ENCODE measurements at regions not wholly inside any gene's neighbourhood (a gene's known extent, or its start where the extent isn't known, plus 50 kb on each side); places are given as distances from the start of the nearest gene placed in this dataset.

DNA sequence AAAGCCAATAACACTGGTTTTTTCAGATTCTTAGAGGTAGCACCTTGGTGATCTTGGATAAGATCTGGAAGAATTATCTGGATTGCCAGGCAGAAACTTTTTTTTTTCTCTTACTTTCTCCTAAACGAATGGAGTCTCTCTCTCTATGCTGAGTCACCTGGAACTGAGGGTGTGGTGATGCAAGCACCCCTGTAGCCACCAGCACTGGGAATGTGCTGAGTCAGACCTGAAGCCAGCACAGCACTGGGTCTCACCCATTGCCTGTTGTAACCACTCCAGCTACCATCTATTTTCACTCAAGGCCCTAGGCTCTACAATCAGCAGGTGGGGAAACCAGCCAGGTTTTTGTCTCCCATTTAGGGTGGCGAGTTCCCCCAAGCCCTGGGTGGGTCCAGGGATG, 923.8 kb downstream of the RAPGEF2 start:
- ATAC-seq (ENCODE audit: low FRiP score in 2 of 2) (no peak), DNase-seq (no peak)
- 57 to 67% methylated on average over 2 of the region's 2 CpGs for WGBS, 2 donors
- no peak overlapping the region for H3K4me3 ChIP-seq
- no peak overlapping the region for H3K27ac ChIP-seq
- TF ChIP-seq POLR2A (IDR thresholded peaks at IDR 0.05) (no peak), POLR2AphosphoS5 (IDR thresholded peaks at IDR 0.05) (no peak), EP300 (IDR thresholded peaks at IDR 0.05) (no peak)
- TF ChIP-seq, protein P1, sequence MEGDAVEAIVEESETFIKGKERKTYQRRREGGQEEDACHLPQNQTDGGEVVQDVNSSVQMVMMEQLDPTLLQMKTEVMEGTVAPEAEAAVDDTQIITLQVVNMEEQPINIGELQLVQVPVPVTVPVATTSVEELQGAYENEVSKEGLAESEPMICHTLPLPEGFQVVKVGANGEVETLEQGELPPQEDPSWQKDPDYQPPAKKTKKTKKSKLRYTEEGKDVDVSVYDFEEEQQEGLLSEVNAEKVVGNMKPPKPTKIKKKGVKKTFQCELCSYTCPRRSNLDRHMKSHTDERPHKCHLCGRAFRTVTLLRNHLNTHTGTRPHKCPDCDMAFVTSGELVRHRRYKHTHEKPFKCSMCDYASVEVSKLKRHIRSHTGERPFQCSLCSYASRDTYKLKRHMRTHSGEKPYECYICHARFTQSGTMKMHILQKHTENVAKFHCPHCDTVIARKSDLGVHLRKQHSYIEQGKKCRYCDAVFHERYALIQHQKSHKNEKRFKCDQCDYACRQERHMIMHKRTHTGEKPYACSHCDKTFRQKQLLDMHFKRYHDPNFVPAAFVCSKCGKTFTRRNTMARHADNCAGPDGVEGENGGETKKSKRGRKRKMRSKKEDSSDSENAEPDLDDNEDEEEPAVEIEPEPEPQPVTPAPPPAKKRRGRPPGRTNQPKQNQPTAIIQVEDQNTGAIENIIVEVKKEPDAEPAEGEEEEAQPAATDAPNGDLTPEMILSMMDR (IDR thresholded peaks at IDR 0.05) = no peak
- H3K36me3 ChIP-seq = no peaks in the 10 kb centered on the region
- H3K4me1 ChIP-seq = peaks cover 0 to 3% (median 0%) of the 10 kb centered on the region in 4 donors
- no peaks in the 10 kb centered on the region for H3K27me3 ChIP-seq
- H3K9me3 ChIP-seq = no peaks in the 10 kb centered on the region

DNA sequence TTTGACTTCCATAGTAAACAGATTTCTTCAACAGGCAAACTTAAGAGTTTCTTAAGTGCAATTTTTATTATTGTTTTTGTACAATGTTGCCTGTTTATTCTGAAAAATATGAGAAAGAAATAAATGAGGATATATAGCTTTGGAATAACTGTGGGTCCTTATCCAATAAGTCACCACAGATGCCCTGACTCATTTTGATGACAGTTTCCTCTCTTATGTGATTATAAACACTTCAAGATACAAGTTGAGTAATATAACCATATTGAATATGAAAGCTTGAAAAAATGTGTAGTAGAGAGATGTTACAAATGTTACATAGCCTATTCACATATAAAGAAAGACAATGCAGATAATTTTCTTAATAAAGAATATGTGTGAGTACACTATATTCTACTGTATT, 931.6 kb downstream of the RAPGEF2 start:
- ATAC-seq (ENCODE audit: low FRiP score in 2 of 2) = no peak
- Histone ChIP-seq H3K4me3 (no peak overlapping the region), H3K9me3 (no peaks in the 10 kb centered on the region), H3K36me3 (no peaks in the 10 kb centered on the region), H3K27me3 (no peaks in the 10 kb centered on the region), H3K4me1 (no peaks in the 10 kb centered on the region), H3K27ac (no peak overlapping the region)
- DNase-seq = no peak
- TF ChIP-seq EP300 (IDR thresholded peaks at IDR 0.05) (no peak), POLR2AphosphoS5 (IDR thresholded peaks at IDR 0.05) (no peak), POLR2A (IDR thresholded peaks at IDR 0.05) (no peak)
- TF ChIP-seq, protein P1 (IDR thresholded peaks at IDR 0.05) = no peak

DNA sequence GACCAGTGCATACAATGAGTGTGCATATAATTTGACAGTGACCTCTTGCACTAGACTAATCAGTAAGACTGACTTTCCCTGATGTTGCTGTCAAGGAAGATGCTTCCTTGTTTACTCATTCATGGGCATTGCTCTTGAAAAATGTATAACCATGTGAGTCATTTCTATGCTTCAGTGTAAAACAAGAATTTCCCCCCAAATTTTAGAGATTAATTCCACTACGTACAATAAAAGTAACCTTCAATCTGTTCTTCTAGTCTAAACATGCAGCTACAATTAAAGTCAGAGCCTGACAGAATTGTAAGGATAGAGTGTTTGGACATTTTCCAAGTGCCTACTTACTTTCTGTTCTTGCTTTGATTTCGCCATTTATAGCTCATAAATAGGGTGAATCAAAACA, 935.7 kb downstream of the RAPGEF2 start:
- no peak for DNase-seq
- H3K27me3 ChIP-seq = no peaks in the 10 kb centered on the region
- ATAC-seq (ENCODE audit: low FRiP score in 2 of 2) = no peak

DNA sequence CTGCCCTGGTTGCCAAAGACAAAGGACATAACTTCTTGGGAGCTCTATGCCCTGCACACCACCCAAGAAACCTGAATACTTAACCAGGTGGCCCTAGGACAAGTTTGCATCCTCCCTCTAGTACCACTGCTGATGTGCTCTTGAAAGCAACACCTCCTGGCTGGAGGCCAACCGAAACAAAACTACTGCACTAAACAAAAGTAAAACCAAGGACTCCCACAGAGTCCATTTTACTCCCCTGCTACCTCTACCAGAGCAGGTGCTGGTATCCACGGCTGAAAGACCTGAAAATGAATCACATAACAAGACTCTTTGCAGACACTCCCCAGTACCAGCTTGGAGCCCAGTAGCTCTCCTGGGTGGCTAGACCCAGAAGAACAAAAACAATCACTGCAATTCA, 941.8 kb downstream of the RAPGEF2 start:
- Histone ChIP-seq H3K4me1 (no peaks in the 10 kb centered on the region), H3K27me3 (no peaks in the 10 kb centered on the region), H3K4me3 (no peak overlapping the region), H3K27ac (no peak overlapping the region), H3K36me3 (no peaks in the 10 kb centered on the region), H3K9me3 (no peaks in the 10 kb centered on the region)
- no peak for TF ChIP-seq POLR2A (IDR thresholded peaks at IDR 0.05)
- TF ChIP-seq, protein P1 (IDR thresholded peaks at IDR 0.05) = no peak
- no peak for TF ChIP-seq POLR2AphosphoS5 (IDR thresholded peaks at IDR 0.05)
- TF ChIP-seq EP300 (IDR thresholded peaks at IDR 0.05) = no peak
- 74 to 79% methylated on average over 2 of the region's 2 CpGs for WGBS, 2 donors
- ATAC-seq (ENCODE audit: low FRiP score in 2 of 2) = no peak
- no peak for DNase-seq

More for the DNA sequence above, 935.7 kb downstream of the RAPGEF2 start:
- Histone ChIP-seq H3K9me3 (no peaks in the 10 kb centered on the region), H3K36me3 (no peaks in the 10 kb centered on the region), H3K4me3 (no peak overlapping the region), H3K27ac (no peak overlapping the region), H3K4me1 (no peaks in the 10 kb centered on the region)
- no peak for TF ChIP-seq POLR2AphosphoS5 (IDR thresholded peaks at IDR 0.05)
- TF ChIP-seq, protein P1 (IDR thresholded peaks at IDR 0.05) = no peak
- no peak for TF ChIP-seq EP300 (IDR thresholded peaks at IDR 0.05)
- no peak for TF ChIP-seq POLR2A (IDR thresholded peaks at IDR 0.05)
- WGBS, 2 donors = 39 to 54% methylated on average over 2 of the region's 2 CpGs

DNA sequence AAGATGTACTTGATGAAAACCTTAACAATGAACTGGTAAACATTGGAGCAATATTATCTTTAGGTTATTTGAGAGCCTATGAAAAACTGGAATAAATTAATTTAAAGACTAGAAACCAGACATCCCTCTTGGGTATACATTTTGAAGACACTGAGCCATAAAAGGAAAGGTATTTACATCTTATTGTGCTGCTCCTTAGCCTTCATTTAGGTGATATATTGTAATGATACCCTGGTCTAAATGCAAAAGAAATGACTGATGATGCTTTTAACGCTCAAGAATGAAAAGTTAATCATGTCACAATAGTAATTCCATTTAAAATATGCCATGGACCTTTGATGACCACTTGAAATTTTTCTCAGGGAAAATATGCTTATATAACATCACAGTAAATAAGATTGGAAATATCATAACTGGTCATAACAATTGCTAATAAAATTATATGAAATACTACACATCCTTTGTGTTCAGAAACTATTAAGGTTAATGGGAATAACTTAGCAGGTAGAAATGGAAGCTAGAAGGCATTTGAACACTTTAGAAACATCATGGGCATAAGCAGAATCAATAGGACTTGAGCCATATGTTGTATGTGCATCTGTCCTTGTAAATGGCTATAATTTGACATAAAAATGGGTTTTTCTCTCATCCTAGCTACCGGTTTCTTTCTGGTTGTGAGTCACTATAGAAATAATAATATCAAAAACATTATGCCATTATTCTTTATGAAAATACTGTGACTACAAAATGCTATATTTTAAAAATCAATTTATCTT, 979.7 kb downstream of the RAPGEF2 start:
- H3K27ac ChIP-seq = no peak overlapping the region
- ATAC-seq (ENCODE audit: low FRiP score in 2 of 2) (no peak), DNase-seq (no peak)
- H3K36me3 ChIP-seq = no peaks in the 10 kb centered on the region
- no peaks in the 10 kb centered on the region for H3K4me1 ChIP-seq
- H3K9me3 ChIP-seq = no peaks in the 10 kb centered on the region
- 76 to 80% methylated on average over 2 of the region's 2 CpGs for WGBS, 2 donors
- H3K27me3 ChIP-seq = no peaks in the 10 kb centered on the region
- TF ChIP-seq POLR2A (IDR thresholded peaks at IDR 0.05) = no peak
- TF ChIP-seq POLR2AphosphoS5 (IDR thresholded peaks at IDR 0.05) = no peak
- TF ChIP-seq, protein P1 (IDR thresholded peaks at IDR 0.05) = no peak
- TF ChIP-seq EP300 (IDR thresholded peaks at IDR 0.05) = no peak
- no peak overlapping the region for H3K4me3 ChIP-seq

Data from upper lobe of left lung (tissue), 6 donors.